ENCODE measurements at regions not wholly inside any gene's neighbourhood (a gene's known extent, or its start where the extent isn't known, plus 50 kb on each side); places are given as distances from the start of the nearest gene placed in this dataset.

DNA sequence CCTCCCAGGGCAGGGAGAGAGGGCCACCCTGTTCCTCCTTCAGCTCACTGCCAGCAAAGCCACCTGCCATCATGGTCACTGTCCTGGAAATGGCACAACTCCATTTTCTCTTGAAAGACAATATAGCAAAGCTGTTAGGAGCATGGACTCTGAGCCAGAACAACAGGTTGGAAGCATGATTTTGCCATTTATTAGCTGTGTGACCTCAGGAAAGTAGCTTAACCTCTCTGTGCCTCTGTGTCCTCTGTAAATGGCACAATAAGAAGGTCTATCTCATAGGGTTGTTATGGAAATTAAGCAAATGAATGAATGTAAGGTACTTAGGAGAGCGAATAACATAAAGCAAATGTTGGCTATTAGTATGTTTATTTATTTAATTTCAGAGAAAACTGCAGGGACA is 730.4 kb upstream of the ID2 start:
- DNase-seq, result no peak
- no peaks in the 10 kb centered on the region for H3F3A ChIP-seq (ENCODE audit: insufficient read depth, low read length)
- TF ChIP-seq EZH2phosphoT487 (IDR thresholded peaks at IDR 0.05; ENCODE audit: low read length) (no peak), EZH2 (optimal IDR thresholded peaks at IDR 0.05; ENCODE audit: low read depth, low read length) (no peak)
- TF ChIP-seq, protein P1, sequence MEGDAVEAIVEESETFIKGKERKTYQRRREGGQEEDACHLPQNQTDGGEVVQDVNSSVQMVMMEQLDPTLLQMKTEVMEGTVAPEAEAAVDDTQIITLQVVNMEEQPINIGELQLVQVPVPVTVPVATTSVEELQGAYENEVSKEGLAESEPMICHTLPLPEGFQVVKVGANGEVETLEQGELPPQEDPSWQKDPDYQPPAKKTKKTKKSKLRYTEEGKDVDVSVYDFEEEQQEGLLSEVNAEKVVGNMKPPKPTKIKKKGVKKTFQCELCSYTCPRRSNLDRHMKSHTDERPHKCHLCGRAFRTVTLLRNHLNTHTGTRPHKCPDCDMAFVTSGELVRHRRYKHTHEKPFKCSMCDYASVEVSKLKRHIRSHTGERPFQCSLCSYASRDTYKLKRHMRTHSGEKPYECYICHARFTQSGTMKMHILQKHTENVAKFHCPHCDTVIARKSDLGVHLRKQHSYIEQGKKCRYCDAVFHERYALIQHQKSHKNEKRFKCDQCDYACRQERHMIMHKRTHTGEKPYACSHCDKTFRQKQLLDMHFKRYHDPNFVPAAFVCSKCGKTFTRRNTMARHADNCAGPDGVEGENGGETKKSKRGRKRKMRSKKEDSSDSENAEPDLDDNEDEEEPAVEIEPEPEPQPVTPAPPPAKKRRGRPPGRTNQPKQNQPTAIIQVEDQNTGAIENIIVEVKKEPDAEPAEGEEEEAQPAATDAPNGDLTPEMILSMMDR (IDR thresholded peaks at IDR 0.05; ENCODE audit: low read length), result no peak
- H2AFZ ChIP-seq (ENCODE audit: low read length), result no peak overlapping the region
- H3K79me2 ChIP-seq (ENCODE audit: low read length), result no peaks in the 10 kb centered on the region
- no peaks in the 10 kb centered on the region for H3K9me2 ChIP-seq (replicated peaks; ENCODE audit: insufficient read depth, low read length)
- H3K4me1 ChIP-seq (ENCODE audit: low read length), result no peaks in the 10 kb centered on the region
- no peaks in the 10 kb centered on the region for H3K9me3 ChIP-seq (replicated peaks; ENCODE audit: insufficient read depth, low read length)
- no peak overlapping the region for H3K4me3 ChIP-seq (ENCODE audit: low read length)
- no peaks in the 10 kb centered on the region for H3K27me3 ChIP-seq (replicated peaks; ENCODE audit: insufficient read depth, low read length)
- no peaks in the 10 kb centered on the region for H4K20me1 ChIP-seq (ENCODE audit: insufficient read depth, low read length)
- no peak overlapping the region for H3K4me2 ChIP-seq (ENCODE audit: low read depth, low read length)
- no peak overlapping the region for H3K9ac ChIP-seq (ENCODE audit: low read length)
- H3K36me3 ChIP-seq (replicated peaks; ENCODE audit: insufficient read depth, low read length), result no peaks in the 10 kb centered on the region
- H3K27ac ChIP-seq (ENCODE audit: low read length), result no peak overlapping the region

DNA sequence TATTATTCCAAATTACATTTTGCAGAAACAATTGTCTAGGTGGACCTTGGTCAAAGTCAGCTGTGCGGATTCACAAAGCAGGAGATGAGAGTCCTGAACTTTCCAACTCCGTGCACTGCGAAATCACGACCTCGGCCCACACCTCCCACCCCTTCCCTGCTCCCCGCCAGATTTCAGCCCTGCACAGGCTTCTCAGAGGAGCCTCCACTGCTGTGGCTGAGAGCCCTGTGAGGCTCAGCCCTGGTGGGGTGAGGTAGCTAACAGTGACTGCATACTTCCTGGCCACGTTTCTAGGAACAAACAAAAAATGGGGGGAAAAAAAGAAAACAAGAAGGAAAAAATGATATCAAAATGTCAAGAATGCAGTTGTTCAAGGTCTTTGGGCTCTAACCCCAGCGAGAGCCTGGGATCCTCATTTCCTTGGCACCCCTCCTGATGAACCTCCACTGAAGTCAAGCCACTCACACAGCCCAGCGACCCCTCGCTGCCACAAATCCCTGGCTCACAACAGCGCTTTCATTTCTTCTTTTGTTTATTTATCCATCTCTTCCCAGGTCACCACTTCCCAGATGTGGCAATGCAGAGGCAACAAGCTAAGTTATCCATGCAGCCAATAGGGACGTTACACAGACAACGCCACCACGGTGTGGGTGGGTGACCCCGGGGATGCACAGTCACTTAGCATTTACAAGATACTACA is 729.7 kb upstream of the ID2 start:
- TF ChIP-seq EZH2 (optimal IDR thresholded peaks at IDR 0.05; ENCODE audit: low read depth, low read length) (no peak), EZH2phosphoT487 (IDR thresholded peaks at IDR 0.05; ENCODE audit: low read length) (no peak)
- TF ChIP-seq, protein P1 (IDR thresholded peaks at IDR 0.05; ENCODE audit: low read length), result no peak
- Histone ChIP-seq H3K27me3 (replicated peaks; ENCODE audit: insufficient read depth, low read length) (no peaks in the 10 kb centered on the region), H3K4me3 (ENCODE audit: low read length) (no peak overlapping the region), H3F3A (ENCODE audit: insufficient read depth, low read length) (no peaks in the 10 kb centered on the region), H3K27ac (ENCODE audit: low read length) (no peak overlapping the region), H3K9ac (ENCODE audit: low read length) (no peak overlapping the region), H4K20me1 (ENCODE audit: insufficient read depth, low read length) (no peaks in the 10 kb centered on the region), H3K9me2 (replicated peaks; ENCODE audit: insufficient read depth, low read length) (no peaks in the 10 kb centered on the region), H3K4me1 (ENCODE audit: low read length) (no peaks in the 10 kb centered on the region), H2AFZ (ENCODE audit: low read length) (no peak overlapping the region), H3K4me2 (ENCODE audit: low read depth, low read length) (no peak overlapping the region), H3K36me3 (replicated peaks; ENCODE audit: insufficient read depth, low read length) (no peaks in the 10 kb centered on the region), H3K9me3 (replicated peaks; ENCODE audit: insufficient read depth, low read length) (no peaks in the 10 kb centered on the region), H3K79me2 (ENCODE audit: low read length) (no peaks in the 10 kb centered on the region)
- no peak for DNase-seq

DNA sequence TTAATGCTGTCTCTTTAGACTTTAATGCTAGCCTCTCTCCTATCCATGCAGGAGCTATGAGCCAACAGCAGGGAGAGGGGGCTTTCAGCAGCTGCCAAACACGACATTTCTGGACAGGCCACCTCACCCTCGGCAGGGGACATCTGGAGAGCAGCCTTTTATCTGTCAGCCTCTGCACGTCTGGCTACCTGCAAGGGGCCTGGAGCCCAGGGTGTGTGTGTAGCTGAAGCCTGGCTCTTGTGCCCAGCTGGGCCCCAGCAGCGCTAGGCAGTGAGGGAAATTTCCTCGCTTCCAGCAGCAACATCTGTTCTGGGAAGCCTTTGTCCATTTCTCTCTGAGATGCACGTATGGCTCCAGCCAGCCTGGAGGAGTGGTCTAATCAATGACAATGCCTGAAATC is 728.7 kb upstream of the ID2 start:
- H3K9ac ChIP-seq (ENCODE audit: low read length), result no peak overlapping the region
- no peak for DNase-seq
- H2AFZ ChIP-seq (ENCODE audit: low read length), result no peak overlapping the region
- no peaks in the 10 kb centered on the region for H3K9me2 ChIP-seq (replicated peaks; ENCODE audit: insufficient read depth, low read length)
- H3K4me1 ChIP-seq (ENCODE audit: low read length), result no peaks in the 10 kb centered on the region
- H3K79me2 ChIP-seq (ENCODE audit: low read length), result no peaks in the 10 kb centered on the region
- no peak overlapping the region for H3K4me2 ChIP-seq (ENCODE audit: low read depth, low read length)
- H3K27me3 ChIP-seq (replicated peaks; ENCODE audit: insufficient read depth, low read length), result no peaks in the 10 kb centered on the region
- no peak for TF ChIP-seq EZH2phosphoT487 (IDR thresholded peaks at IDR 0.05; ENCODE audit: low read length)
- no peak for TF ChIP-seq EZH2 (optimal IDR thresholded peaks at IDR 0.05; ENCODE audit: low read depth, low read length)
- TF ChIP-seq, protein P1 (IDR thresholded peaks at IDR 0.05; ENCODE audit: low read length), result no peak
- no peak overlapping the region for H3K27ac ChIP-seq (ENCODE audit: low read length)
- H3K36me3 ChIP-seq (replicated peaks; ENCODE audit: insufficient read depth, low read length), result no peaks in the 10 kb centered on the region
- no peak overlapping the region for H3K4me3 ChIP-seq (ENCODE audit: low read length)
- no peaks in the 10 kb centered on the region for H4K20me1 ChIP-seq (ENCODE audit: insufficient read depth, low read length)
- no peaks in the 10 kb centered on the region for H3F3A ChIP-seq (ENCODE audit: insufficient read depth, low read length)
- no peaks in the 10 kb centered on the region for H3K9me3 ChIP-seq (replicated peaks; ENCODE audit: insufficient read depth, low read length)
